NCI-H526 (cell line): ENCODE measurements at regions not wholly inside any gene's neighbourhood (a gene's known extent, or its start where the extent isn't known, plus 50 kb on each side); places are given as distances from the start of the nearest gene placed in this dataset.
A peak's percentile ranks its signal among the peaks of the same experiment; 100 is the strongest.

Experiments
- DNase-seq, 2 experiments: peaks; one replicate each; lab custom pipeline; 2025; lab: John Stamatoyannopoulos, UW

GRCh38 chr12:88368077-88368476 lies 212.2 kb downstream of the KITLG start:
- DNase-seq = peak in 1 of 2 experiments; percentile 15

- no peak for DNase-seq
Observed at GRCh38 chr12:88371416-88372183, 208.7 kb downstream of the KITLG start.

GRCh38 chr12:88375306-88376305 lies 204.7 kb downstream of the KITLG start:
- DNase-seq = peak in 1 of 2 experiments; percentile 15

GRCh38 chr12:88377973-88378372 lies 202.3 kb downstream of the KITLG start:
- no peak for DNase-seq

GRCh38 chr12:88381466-88381865 lies 198.8 kb downstream of the KITLG start:
- no peak for DNase-seq

GRCh38 chr12:88383405-88383804 lies 196.9 kb downstream of the KITLG start:
- no peak for DNase-seq

- DNase-seq = no peak
Observed at GRCh38 chr12:88388566-88389540, 191.4 kb downstream of the KITLG start.

GRCh38 chr12:88390811-88391210 lies 189.5 kb downstream of the KITLG start:
- DNase-seq = no peak

GRCh38 chr12:88391556-88391955 lies 188.7 kb downstream of the KITLG start:
- DNase-seq = no peak

- peak in 1 of 2 experiments; percentile 23 for DNase-seq
Observed at GRCh38 chr12:88393017-88393767, 187.1 kb downstream of the KITLG start.

- DNase-seq = peak in 1 of 2 experiments; percentile 15
Observed at GRCh38 chr12:88398031-88398430, 182.2 kb downstream of the KITLG start.

- no peak for DNase-seq
Observed at GRCh38 chr12:88399811-88400210, 180.5 kb downstream of the KITLG start.

GRCh38 chr12:88400302-88400701 lies 180.0 kb downstream of the KITLG start:
- DNase-seq = no peak

GRCh38 chr12:88401155-88401554 lies 179.1 kb downstream of the KITLG start:
- no peak for DNase-seq

- DNase-seq = no peak
Observed at GRCh38 chr12:88406905-88407304, 173.4 kb downstream of the KITLG start.

GRCh38 chr12:88408823-88409222 lies 171.4 kb downstream of the KITLG start:
- DNase-seq = no peak

GRCh38 chr12:88409257-88409656 lies 171.0 kb downstream of the KITLG start:
- no peak for DNase-seq

GRCh38 chr12:88411689-88412088 lies 168.6 kb downstream of the KITLG start:
- no peak for DNase-seq

- DNase-seq = no peak
Observed at GRCh38 chr12:88413646-88414045, 166.6 kb downstream of the KITLG start.

- DNase-seq = no peak
Observed at GRCh38 chr12:88416155-88416554, 164.1 kb downstream of the KITLG start.

- DNase-seq = no peak
Observed at GRCh38 chr12:88416786-88417185, 163.5 kb downstream of the KITLG start.
